ENCODE measurements at regions not wholly inside any gene's neighbourhood (a gene's known extent, or its start where the extent isn't known, plus 50 kb on each side); places are given as distances from the start of the nearest gene placed in this dataset.

DNA sequence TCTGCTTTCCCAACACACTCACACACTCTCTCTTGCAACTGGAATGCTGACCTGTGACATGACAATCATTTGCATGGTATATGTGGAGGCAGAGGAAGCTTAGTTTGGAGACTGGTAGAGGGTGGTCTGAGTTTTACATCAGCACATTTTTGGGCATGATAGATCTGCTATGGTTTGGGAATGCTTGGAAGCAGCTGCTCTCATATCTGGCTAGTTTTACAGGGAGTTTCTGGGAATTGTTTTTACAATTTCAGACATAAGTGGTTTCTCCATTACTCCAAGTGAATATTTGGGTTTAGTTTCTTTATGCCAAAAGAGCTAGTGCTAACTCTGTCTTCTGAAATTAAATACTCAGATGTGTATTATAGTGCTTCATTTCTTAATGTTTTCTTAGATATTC, 977.6 kb downstream of the SUCLG1 start:
- no peak for DNase-seq (ENCODE audit: low read depth, low spot score)
- H3K9me3 ChIP-seq (ENCODE audit: insufficient read depth, low read length), result no peaks in the 10 kb centered on the region
- H3K36me3 ChIP-seq (ENCODE audit: insufficient read depth, insufficient read length, low read length), result no peaks in the 10 kb centered on the region
- no peaks in the 10 kb centered on the region for H3K4me1 ChIP-seq (ENCODE audit: insufficient read depth, insufficient read length)
- no peak for TF ChIP-seq YY1 (IDR thresholded peaks at IDR 0.05; ENCODE audit: insufficient read depth, insufficient read length)
- no peak for TF ChIP-seq SUZ12 (IDR thresholded peaks at IDR 0.05; ENCODE audit: extremely low read depth, insufficient read depth, insufficient read length)
- TF ChIP-seq ZNF274 (IDR thresholded peaks at IDR 0.05; ENCODE audit: low read depth, low read length), result no peak
- H3K27me3 ChIP-seq (ENCODE audit: insufficient read depth, insufficient read length), result no peaks in the 10 kb centered on the region
- no peak overlapping the region for H3K9ac ChIP-seq (ENCODE audit: insufficient read length, low read depth)
- H3K4me3 ChIP-seq (ENCODE audit: insufficient read length, low read depth), result no peak overlapping the region

DNA sequence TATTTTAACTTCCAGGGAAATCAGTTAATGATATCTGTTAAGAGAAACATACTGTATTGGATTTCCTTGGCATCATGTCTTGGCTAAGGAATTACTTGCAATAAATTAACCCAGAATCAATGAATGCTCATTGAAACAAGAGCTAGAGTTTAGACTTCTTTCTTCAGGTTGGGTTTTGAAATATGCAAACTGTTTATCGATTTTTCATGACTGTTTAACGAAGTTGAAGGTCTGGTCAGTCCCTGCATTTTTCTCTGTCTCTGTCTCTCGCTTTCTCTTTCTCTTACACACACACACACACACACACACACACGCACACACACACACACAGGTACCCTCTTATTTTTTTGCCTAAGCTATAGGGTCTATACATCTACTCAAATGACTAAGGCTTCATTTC, 981.0 kb downstream of the SUCLG1 start:
- no peaks in the 10 kb centered on the region for H3K27me3 ChIP-seq (ENCODE audit: insufficient read depth, insufficient read length)
- no peak overlapping the region for H3K9ac ChIP-seq (ENCODE audit: insufficient read length, low read depth)
- no peak for TF ChIP-seq ZNF274 (IDR thresholded peaks at IDR 0.05; ENCODE audit: low read depth, low read length)
- TF ChIP-seq YY1 (IDR thresholded peaks at IDR 0.05; ENCODE audit: insufficient read depth, insufficient read length), result no peak
- no peak for TF ChIP-seq SUZ12 (IDR thresholded peaks at IDR 0.05; ENCODE audit: extremely low read depth, insufficient read depth, insufficient read length)
- no peaks in the 10 kb centered on the region for H3K4me1 ChIP-seq (ENCODE audit: insufficient read depth, insufficient read length)
- H3K4me3 ChIP-seq (ENCODE audit: insufficient read length, low read depth), result no peak overlapping the region
- H3K9me3 ChIP-seq (ENCODE audit: insufficient read depth, low read length), result no peaks in the 10 kb centered on the region
- no peak for DNase-seq (ENCODE audit: low read depth, low spot score)
- no peaks in the 10 kb centered on the region for H3K36me3 ChIP-seq (ENCODE audit: insufficient read depth, insufficient read length, low read length)

DNA sequence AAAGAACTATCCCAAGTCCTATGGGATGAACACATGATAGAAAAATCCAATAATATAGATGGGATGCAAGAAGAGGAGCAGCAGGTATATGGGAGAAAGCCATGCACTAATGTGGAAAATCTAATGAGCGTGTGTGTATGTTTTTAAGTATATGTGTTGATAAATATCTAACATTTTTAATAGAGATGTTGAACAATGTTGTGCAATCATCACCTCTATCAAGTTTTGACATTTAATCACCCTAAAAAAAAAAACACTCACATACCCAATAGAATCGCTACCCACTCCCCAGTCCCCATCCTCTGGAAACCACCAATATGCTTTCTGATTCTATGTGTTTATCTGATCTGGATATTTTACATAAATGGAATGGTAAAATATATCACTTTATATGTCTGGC, 983.7 kb downstream of the SUCLG1 start:
- H3K4me3 ChIP-seq (ENCODE audit: insufficient read length, low read depth), result no peak overlapping the region
- no peaks in the 10 kb centered on the region for H3K36me3 ChIP-seq (ENCODE audit: insufficient read depth, insufficient read length, low read length)
- H3K9ac ChIP-seq (ENCODE audit: insufficient read length, low read depth), result no peak overlapping the region
- no peaks in the 10 kb centered on the region for H3K27me3 ChIP-seq (ENCODE audit: insufficient read depth, insufficient read length)
- no peak for TF ChIP-seq ZNF274 (IDR thresholded peaks at IDR 0.05; ENCODE audit: low read depth, low read length)
- no peak for TF ChIP-seq SUZ12 (IDR thresholded peaks at IDR 0.05; ENCODE audit: extremely low read depth, insufficient read depth, insufficient read length)
- TF ChIP-seq YY1 (IDR thresholded peaks at IDR 0.05; ENCODE audit: insufficient read depth, insufficient read length), result no peak
- H3K9me3 ChIP-seq (ENCODE audit: insufficient read depth, low read length), result no peaks in the 10 kb centered on the region
- H3K4me1 ChIP-seq (ENCODE audit: insufficient read depth, insufficient read length), result no peaks in the 10 kb centered on the region
- DNase-seq (ENCODE audit: low read depth, low spot score), result no peak

DNA sequence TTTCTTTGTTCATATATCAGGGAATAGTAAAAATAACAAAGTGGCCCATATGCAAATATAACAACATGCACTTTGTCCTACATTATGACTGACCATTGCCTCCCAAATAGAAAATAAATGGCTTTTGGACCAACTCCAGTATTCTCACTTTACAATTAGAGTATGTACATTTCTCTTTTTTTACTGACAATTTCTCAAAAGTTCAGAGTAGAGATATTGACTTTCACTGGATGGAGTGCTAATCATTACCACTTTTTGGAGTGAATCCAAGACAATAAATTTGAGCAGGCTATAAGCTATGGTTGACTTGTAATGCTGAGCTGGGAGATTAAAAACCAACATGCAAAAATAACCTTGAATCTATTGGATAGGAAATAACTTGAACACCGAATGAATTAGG, 987.4 kb downstream of the SUCLG1 start:
- Histone ChIP-seq H3K36me3 (ENCODE audit: insufficient read depth, insufficient read length, low read length) (no peaks in the 10 kb centered on the region), H3K9me3 (ENCODE audit: insufficient read depth, low read length) (no peaks in the 10 kb centered on the region), H3K9ac (ENCODE audit: insufficient read length, low read depth) (no peak overlapping the region), H3K4me1 (ENCODE audit: insufficient read depth, insufficient read length) (no peaks in the 10 kb centered on the region), H3K27me3 (ENCODE audit: insufficient read depth, insufficient read length) (no peaks in the 10 kb centered on the region), H3K4me3 (ENCODE audit: insufficient read length, low read depth) (no peak overlapping the region)
- no peak for DNase-seq (ENCODE audit: low read depth, low spot score)
- TF ChIP-seq SUZ12 (IDR thresholded peaks at IDR 0.05; ENCODE audit: extremely low read depth, insufficient read depth, insufficient read length), result no peak
- no peak for TF ChIP-seq ZNF274 (IDR thresholded peaks at IDR 0.05; ENCODE audit: low read depth, low read length)
- no peak for TF ChIP-seq YY1 (IDR thresholded peaks at IDR 0.05; ENCODE audit: insufficient read depth, insufficient read length)

DNA sequence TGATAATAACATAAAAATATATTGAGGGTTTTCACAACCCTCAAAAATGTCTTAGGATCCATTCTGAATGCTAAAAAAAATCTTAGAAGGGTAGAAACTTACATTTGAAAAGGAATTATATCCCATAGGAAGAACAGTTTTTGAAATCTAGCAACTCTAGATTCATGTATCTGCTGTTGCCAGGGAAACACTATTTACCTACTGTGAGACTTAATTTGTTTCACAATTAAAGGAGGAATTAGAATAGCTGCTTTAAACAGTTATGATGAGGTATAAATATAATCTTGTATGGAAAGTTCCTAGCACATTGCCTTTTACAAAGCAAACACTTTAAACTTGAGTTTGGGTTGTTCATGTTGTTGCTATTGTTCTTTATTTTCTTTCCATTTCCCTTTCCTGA, 988.2 kb downstream of the SUCLG1 start:
- no peaks in the 10 kb centered on the region for H3K9me3 ChIP-seq (ENCODE audit: insufficient read depth, low read length)
- TF ChIP-seq ZNF274 (IDR thresholded peaks at IDR 0.05; ENCODE audit: low read depth, low read length) (no peak), SUZ12 (IDR thresholded peaks at IDR 0.05; ENCODE audit: extremely low read depth, insufficient read depth, insufficient read length) (no peak), YY1 (IDR thresholded peaks at IDR 0.05; ENCODE audit: insufficient read depth, insufficient read length) (no peak)
- no peaks in the 10 kb centered on the region for H3K4me1 ChIP-seq (ENCODE audit: insufficient read depth, insufficient read length)
- H3K4me3 ChIP-seq (ENCODE audit: insufficient read length, low read depth), result no peak overlapping the region
- H3K27me3 ChIP-seq (ENCODE audit: insufficient read depth, insufficient read length), result no peaks in the 10 kb centered on the region
- H3K36me3 ChIP-seq (ENCODE audit: insufficient read depth, insufficient read length, low read length), result no peaks in the 10 kb centered on the region
- no peak overlapping the region for H3K9ac ChIP-seq (ENCODE audit: insufficient read length, low read depth)
- no peak for DNase-seq (ENCODE audit: low read depth, low spot score)

DNA sequence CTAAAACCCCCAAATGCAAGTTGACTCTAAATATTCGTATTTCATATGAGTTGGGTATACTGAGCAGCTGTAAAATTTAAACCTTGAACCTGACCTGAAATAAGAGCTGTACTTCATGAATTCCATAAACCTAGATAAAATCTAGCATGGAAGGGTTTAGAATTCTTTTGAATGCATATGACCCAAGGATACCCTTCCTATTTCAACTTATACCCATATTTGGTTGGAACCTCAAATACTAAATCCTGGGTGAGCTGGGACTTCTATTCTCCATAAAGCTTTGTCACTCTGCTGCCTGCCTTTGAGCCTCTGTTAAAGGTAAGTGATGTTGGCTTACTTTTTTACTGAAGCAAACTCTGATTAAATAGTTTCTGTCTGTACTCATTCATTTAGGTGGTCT, 994.6 kb downstream of the SUCLG1 start:
- no peaks in the 10 kb centered on the region for H3K36me3 ChIP-seq (ENCODE audit: insufficient read depth, insufficient read length, low read length)
- H3K4me1 ChIP-seq (ENCODE audit: insufficient read depth, insufficient read length), result no peaks in the 10 kb centered on the region
- H3K4me3 ChIP-seq (ENCODE audit: insufficient read length, low read depth), result no peak overlapping the region
- no peaks in the 10 kb centered on the region for H3K9me3 ChIP-seq (ENCODE audit: insufficient read depth, low read length)
- H3K9ac ChIP-seq (ENCODE audit: insufficient read length, low read depth), result no peak overlapping the region
- TF ChIP-seq SUZ12 (IDR thresholded peaks at IDR 0.05; ENCODE audit: extremely low read depth, insufficient read depth, insufficient read length), result no peak
- no peak for TF ChIP-seq ZNF274 (IDR thresholded peaks at IDR 0.05; ENCODE audit: low read depth, low read length)
- no peak for TF ChIP-seq YY1 (IDR thresholded peaks at IDR 0.05; ENCODE audit: insufficient read depth, insufficient read length)
- DNase-seq (ENCODE audit: low read depth, low spot score), result no peak
- no peaks in the 10 kb centered on the region for H3K27me3 ChIP-seq (ENCODE audit: insufficient read depth, insufficient read length)

DNA sequence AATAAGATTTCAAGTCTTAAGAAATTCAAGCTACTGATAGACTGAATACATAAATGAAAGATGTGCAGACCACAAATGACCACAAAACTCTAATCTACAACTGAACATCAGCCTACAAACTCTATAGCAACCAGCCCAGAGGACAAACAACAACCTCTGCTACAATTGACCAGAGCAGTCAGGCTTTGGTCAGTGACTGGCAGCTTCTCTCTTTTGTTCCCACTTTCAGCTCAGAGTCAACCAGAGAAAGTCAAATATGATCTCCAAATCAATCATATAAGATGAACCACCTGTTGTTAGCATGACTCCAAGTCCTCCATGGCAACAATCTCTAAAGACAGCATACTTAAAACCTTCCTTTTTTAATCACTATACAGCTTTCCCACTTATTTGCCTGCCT, 996.2 kb downstream of the SUCLG1 start:
- Histone ChIP-seq H3K27me3 (ENCODE audit: insufficient read depth, insufficient read length) (no peaks in the 10 kb centered on the region), H3K4me1 (ENCODE audit: insufficient read depth, insufficient read length) (no peaks in the 10 kb centered on the region), H3K9ac (ENCODE audit: insufficient read length, low read depth) (no peak overlapping the region), H3K36me3 (ENCODE audit: insufficient read depth, insufficient read length, low read length) (no peaks in the 10 kb centered on the region), H3K4me3 (ENCODE audit: insufficient read length, low read depth) (no peak overlapping the region), H3K9me3 (ENCODE audit: insufficient read depth, low read length) (no peaks in the 10 kb centered on the region)
- no peak for DNase-seq (ENCODE audit: low read depth, low spot score)
- no peak for TF ChIP-seq ZNF274 (IDR thresholded peaks at IDR 0.05; ENCODE audit: low read depth, low read length)
- no peak for TF ChIP-seq SUZ12 (IDR thresholded peaks at IDR 0.05; ENCODE audit: extremely low read depth, insufficient read depth, insufficient read length)
- TF ChIP-seq YY1 (IDR thresholded peaks at IDR 0.05; ENCODE audit: insufficient read depth, insufficient read length), result no peak

DNA sequence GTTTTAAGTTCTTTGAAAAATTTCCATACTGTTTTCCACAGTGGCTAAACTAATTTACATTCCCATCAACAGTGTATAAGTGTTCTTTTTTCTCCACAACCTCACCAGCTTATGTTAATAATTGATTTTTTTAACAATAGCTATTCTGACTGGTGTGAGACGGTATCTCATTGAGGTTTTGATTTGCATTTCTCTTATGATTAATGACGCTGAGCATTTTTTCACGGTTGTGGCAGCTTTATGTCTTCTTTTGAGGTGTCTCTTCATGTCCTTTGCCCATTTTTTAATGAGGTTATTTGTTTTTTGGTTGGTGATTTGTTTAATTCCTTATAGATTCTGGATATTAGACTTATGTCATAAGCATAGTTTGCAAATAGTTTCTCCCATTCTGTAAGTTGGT, 997.9 kb downstream of the SUCLG1 start:
- Histone ChIP-seq H3K36me3 (ENCODE audit: insufficient read depth, insufficient read length, low read length) (no peaks in the 10 kb centered on the region), H3K9ac (ENCODE audit: insufficient read length, low read depth) (no peak overlapping the region), H3K4me1 (ENCODE audit: insufficient read depth, insufficient read length) (no peaks in the 10 kb centered on the region), H3K27me3 (ENCODE audit: insufficient read depth, insufficient read length) (no peaks in the 10 kb centered on the region), H3K4me3 (ENCODE audit: insufficient read length, low read depth) (no peak overlapping the region), H3K9me3 (ENCODE audit: insufficient read depth, low read length) (no peaks in the 10 kb centered on the region)
- no peak for TF ChIP-seq YY1 (IDR thresholded peaks at IDR 0.05; ENCODE audit: insufficient read depth, insufficient read length)
- TF ChIP-seq ZNF274 (IDR thresholded peaks at IDR 0.05; ENCODE audit: low read depth, low read length), result no peak
- TF ChIP-seq SUZ12 (IDR thresholded peaks at IDR 0.05; ENCODE audit: extremely low read depth, insufficient read depth, insufficient read length), result no peak
- DNase-seq (ENCODE audit: low read depth, low spot score), result no peak

Measured in NT2/D1 (cell line).